Upper lobe of left lung (tissue), 6 donors: ENCODE measurements at regions not wholly inside any gene's neighbourhood (a gene's known extent, or its start where the extent isn't known, plus 50 kb on each side); places are given as distances from the start of the nearest gene placed in this dataset.
"Not testable (repeated sequence)": the region's sequence is repeated elsewhere in the genome, so short reads cannot be mapped to it uniquely, and the experiment has no call there.

Experiments used
- ATAC-seq, 2 donors: fragments of 200-7000 bp; cut with Tn5 transposase; one replicate each; pipeline ENCODE4 v1.9.1; 2022; ENCODE audit warnings: mild to moderate bottlenecking in 2 of 2, moderate library complexity in 2 of 2; ENCODE audit not compliant: low FRiP score in 2 of 2
- DNase-seq, 2 donors: peaks; one replicate each; pipeline ENCODE4 v3.0.0-alpha.2; 2019 to 2020
- H3K27ac ChIP-seq, 4 donors: fragments of 200-600 bp; sonication (generic); one replicate each; pipeline ENCODE4 v1.5.1; 2016 to 2019
- H3K27me3 ChIP-seq, 4 donors: fragments of 200-600 bp; sonication (generic); one replicate each; pipeline ENCODE4 v1.5.1; 2017 to 2019
- H3K36me3 ChIP-seq, 4 donors: fragments of 200-600 bp; sonication (generic); one replicate each; pipeline ENCODE4 v1.5.1; 2016 to 2019
- H3K4me1 ChIP-seq, 4 donors: fragments of 200-600 bp; sonication (generic); one replicate each; pipeline ENCODE4 v1.5.1; 2018 to 2019
- H3K4me3 ChIP-seq, 4 donors: fragments of 200-600 bp; sonication (generic); one replicate each; pipeline ENCODE4 v1.5.1; 2017 to 2019; ENCODE audit warnings: mild to moderate bottlenecking in 2 of 4, moderate library complexity in 1 of 4
- H3K9me3 ChIP-seq, 4 donors: fragments of 200-600 bp; sonication (generic); one replicate each; pipeline ENCODE4 v1.5.1; 2018 to 2019
- EP300 ChIP-seq, 4 donors: sonication (generic); formaldehyde crosslinking; IDR thresholded peaks; one replicate each; pipeline ENCODE4 v1.5.1; 2017; ENCODE audit warnings: antibody characterized with exemption in 4 of 4, control low read depth in 2 of 4
- POLR2A ChIP-seq, 4 donors: fragments of 450-650 bp; IDR thresholded peaks; one replicate each; pipeline ENCODE4 v1.5.1; 2016 to 2017; ENCODE audit warnings: antibody characterized with exemption in 4 of 4, mild to moderate bottlenecking in 2 of 4
- POLR2AphosphoS5 ChIP-seq, 2 donors: sonication (generic); formaldehyde crosslinking; IDR thresholded peaks; one replicate each; pipeline ENCODE4 v1.5.1; 2017; ENCODE audit warnings: antibody characterized with exemption in 2 of 2
- WGBS, 2 donors: methylation state at CpG; one replicate each; pipeline ENCODE4 v1.1.5; 2017 to 2018; 5-methylcytosine and 5-hydroxymethylcytosine counted together
- TF ChIP-seq, protein P1 (sequence below), 6 experiments: fragments of 450-650 bp in 4 of 6; fragments of 200-600 bp in 2 of 6; sonication (generic) in 2 of 6; IDR thresholded peaks; one replicate each; pipeline ENCODE4 v1.5.1; 2016 to 2019; ENCODE audit warnings: antibody characterized with exemption in 6 of 6
- donor health status: DM: no; HTN: no; CAD: no; lungs with moderate emphysema.
- donor health status: DM: no; HTN: yes; CAD: no; lungs with severe emphysema.

DNA sequence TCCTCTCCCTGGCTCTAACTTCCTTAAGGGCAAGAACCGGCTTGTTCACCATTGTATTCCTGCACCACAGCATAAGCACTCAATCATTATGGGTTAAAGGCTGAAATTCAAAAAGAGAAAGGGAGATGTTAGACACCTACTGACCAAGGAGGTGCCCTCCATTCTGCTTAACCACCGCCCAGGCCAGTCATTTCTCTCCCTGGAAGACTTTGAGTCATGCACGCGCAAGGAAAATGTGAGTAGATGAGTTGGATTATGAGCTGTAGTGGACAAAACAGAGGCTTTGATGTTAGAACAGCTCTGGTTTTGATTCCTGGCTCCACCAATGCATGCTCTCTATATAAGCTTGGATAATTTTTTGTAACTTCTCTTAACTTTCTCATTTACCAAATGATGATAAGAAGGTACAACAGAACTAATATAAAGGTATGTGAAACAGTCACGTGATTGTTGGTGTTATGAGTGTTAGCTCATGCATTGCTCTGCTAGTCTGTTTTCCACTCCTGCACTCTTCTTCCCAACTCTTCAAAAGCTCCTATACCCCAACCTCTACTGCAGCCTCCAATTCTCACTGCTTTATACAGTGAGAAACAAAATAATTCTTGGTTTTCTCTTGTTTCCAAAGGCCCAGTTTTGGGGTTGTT lies 148.4 kb upstream of the ATP11B start:
- Histone ChIP-seq H3K36me3 (no peaks in the 10 kb centered on the region), H3K27me3 (no peaks in the 10 kb centered on the region), H3K27ac (no peak overlapping the region), H3K4me1 (no peaks in the 10 kb centered on the region), H3K4me3 (no peak overlapping the region), H3K9me3 (no peaks in the 10 kb centered on the region)
- no peak for ATAC-seq
- DNase-seq: no peak
- TF ChIP-seq POLR2AphosphoS5 (IDR thresholded peaks at IDR 0.05): no peak
- no peak for TF ChIP-seq EP300 (IDR thresholded peaks at IDR 0.05)
- 86 to 90% methylated on average over 5 of the region's 5 CpGs for WGBS, 2 donors

DNA sequence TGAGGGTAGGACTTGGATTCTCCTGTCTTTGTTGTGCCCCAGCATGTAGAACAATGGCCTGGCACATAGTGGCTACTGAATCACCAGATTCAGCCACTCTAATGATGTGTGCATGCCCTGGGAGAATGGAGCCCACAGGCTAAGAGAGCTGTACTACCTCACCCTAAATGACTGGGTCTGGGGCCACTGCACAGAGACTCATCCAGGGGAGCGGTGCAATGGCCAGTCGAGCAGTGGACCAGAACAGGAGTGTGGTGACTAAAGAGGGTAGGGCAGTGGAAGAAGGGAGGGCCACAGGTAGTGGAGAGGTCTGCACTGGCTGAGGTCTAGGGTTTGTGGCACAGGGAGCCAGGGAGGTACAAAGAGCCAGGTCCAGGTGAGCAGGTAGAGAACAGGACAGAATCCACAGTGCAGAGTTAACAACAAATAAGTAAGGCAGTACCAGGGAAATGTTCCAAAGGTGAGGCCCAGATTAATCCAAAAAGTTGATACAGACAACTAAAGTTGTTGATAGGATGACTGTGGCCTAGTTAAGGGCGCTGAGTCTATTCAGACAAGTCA lies 142.7 kb upstream of the ATP11B start:
- WGBS, 2 donors: 86% methylated on average over 3 of the region's 3 CpGs
- H3K4me1 ChIP-seq: no peaks in the 10 kb centered on the region
- peak in 1 of 2 donors; percentile 53 for ATAC-seq

DNA sequence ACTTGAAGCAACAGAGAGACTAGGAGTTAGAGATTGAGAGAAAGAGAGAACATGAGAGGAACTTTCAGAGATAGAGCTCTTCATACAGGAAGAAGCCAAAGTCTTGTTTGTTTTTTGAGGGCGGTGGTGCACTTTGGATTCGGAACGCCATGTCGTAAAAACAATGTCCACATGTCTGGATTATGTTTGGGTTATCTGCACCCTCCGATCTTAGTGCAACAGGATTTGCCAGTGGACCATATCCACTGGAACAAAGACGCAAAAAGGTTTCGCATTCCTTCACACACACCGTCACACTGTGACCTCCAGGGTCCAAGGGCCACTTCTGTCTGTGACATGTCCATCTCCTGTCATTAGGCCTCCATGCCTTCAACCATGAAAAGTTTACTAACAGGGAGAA lies 141.8 kb upstream of the ATP11B start:
- no peaks in the 10 kb centered on the region for H3K36me3 ChIP-seq
- H3K27me3 ChIP-seq: no peaks in the 10 kb centered on the region
- no peak for DNase-seq
- no peak for ATAC-seq
- TF ChIP-seq EP300 (IDR thresholded peaks at IDR 0.05) (no peak), POLR2A (IDR thresholded peaks at IDR 0.05) (no peak), POLR2AphosphoS5 (IDR thresholded peaks at IDR 0.05) (no peak)
- TF ChIP-seq, protein P1, sequence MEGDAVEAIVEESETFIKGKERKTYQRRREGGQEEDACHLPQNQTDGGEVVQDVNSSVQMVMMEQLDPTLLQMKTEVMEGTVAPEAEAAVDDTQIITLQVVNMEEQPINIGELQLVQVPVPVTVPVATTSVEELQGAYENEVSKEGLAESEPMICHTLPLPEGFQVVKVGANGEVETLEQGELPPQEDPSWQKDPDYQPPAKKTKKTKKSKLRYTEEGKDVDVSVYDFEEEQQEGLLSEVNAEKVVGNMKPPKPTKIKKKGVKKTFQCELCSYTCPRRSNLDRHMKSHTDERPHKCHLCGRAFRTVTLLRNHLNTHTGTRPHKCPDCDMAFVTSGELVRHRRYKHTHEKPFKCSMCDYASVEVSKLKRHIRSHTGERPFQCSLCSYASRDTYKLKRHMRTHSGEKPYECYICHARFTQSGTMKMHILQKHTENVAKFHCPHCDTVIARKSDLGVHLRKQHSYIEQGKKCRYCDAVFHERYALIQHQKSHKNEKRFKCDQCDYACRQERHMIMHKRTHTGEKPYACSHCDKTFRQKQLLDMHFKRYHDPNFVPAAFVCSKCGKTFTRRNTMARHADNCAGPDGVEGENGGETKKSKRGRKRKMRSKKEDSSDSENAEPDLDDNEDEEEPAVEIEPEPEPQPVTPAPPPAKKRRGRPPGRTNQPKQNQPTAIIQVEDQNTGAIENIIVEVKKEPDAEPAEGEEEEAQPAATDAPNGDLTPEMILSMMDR (IDR thresholded peaks at IDR 0.05): no peak
- H3K9me3 ChIP-seq: no peaks in the 10 kb centered on the region
- 83 to 90% methylated on average over 8 of the region's 8 CpGs for WGBS, 2 donors
- no peaks in the 10 kb centered on the region for H3K4me1 ChIP-seq
- no peak overlapping the region for H3K4me3 ChIP-seq
- no peak overlapping the region for H3K27ac ChIP-seq

More for the DNA sequence above, 142.7 kb upstream of the ATP11B start:
- TF ChIP-seq EP300 (IDR thresholded peaks at IDR 0.05): no peak
- no peak for TF ChIP-seq POLR2AphosphoS5 (IDR thresholded peaks at IDR 0.05)
- TF ChIP-seq, protein P1 (IDR thresholded peaks at IDR 0.05): no peak
- TF ChIP-seq POLR2A (IDR thresholded peaks at IDR 0.05): no peak
- DNase-seq: no peak
- H3K4me3 ChIP-seq: no peak overlapping the region
- no peaks in the 10 kb centered on the region for H3K36me3 ChIP-seq
- no peaks in the 10 kb centered on the region for H3K9me3 ChIP-seq
- H3K27me3 ChIP-seq: no peaks in the 10 kb centered on the region
- no peak overlapping the region for H3K27ac ChIP-seq

DNA sequence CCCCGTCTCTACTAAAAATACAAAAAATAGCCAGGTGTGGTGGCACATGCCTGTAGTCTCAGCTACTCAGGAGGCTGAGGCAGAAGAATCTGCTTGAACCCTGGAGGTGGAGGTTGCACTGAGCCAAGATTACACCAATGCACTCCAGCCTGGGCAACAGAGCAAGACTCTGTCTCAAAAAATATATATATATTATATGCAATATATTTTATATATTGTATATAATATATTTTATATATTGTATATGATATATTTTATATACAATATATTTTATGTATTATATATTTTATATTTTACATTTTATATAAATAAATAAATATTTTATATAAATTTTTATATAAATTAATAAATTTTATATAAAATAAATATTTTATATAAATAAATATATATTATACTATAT lies 140.2 kb upstream of the ATP11B start:
- WGBS, 2 donors: 94 to 100% methylated on average over 1 of the region's 1 CpG
- H3K9me3 ChIP-seq, H3K27me3 ChIP-seq, H3K36me3 ChIP-seq, DNase-seq, H3K27ac ChIP-seq, ATAC-seq, H3K4me1 ChIP-seq, H3K4me3 ChIP-seq: not testable (repeated sequence)

DNA sequence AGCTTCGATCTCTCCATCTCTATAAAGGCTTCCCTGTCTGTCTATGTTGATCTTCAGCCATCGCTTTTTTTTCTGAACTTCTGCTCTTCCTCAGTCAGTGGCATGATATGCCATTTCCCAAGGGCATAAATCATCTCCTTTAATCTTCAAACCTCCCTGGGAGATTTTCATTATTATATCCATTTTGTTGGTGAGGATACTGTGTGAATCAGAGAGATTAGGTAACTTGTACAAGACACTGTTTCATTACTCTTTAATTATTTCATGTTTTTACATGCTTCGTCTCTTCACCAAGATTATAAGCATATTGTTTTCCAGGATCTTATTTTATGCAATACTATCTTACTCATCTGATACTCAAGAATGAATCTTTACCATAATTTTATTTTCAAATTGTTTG lies 124.8 kb upstream of the ATP11B start:
- Histone ChIP-seq H3K4me1 (no peaks in the 10 kb centered on the region), H3K4me3 (no peak overlapping the region), H3K27me3 (no peaks in the 10 kb centered on the region), H3K36me3 (no peaks in the 10 kb centered on the region), H3K27ac (no peak overlapping the region), H3K9me3 (no peaks in the 10 kb centered on the region)
- DNase-seq (no peak), ATAC-seq (no peak)
- TF ChIP-seq, protein P1 (IDR thresholded peaks at IDR 0.05): no peak
- TF ChIP-seq POLR2AphosphoS5 (IDR thresholded peaks at IDR 0.05) (no peak), EP300 (IDR thresholded peaks at IDR 0.05) (no peak), POLR2A (IDR thresholded peaks at IDR 0.05) (no peak)
- 88 to 96% methylated on average over 3 of the region's 3 CpGs for WGBS, 2 donors

DNA sequence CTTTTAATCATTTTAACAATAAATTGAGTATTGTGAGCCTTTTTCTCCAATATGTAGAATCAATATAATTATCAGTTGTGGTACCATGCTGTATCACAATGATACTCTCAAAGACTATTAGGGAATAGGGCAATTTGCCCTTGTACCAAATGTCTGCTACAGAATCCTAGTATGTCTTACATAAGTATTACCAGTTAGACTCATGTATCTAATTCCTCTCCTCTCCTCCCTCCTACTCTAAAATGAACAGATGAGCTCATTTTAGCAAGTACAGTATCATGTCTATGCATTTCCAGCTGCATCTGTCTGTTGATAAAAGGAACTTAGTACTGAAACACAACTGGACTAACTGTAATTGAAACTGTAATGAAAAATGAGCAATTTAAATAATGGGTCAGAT lies 124.3 kb upstream of the ATP11B start:
- no peak for ATAC-seq

More for the DNA sequence above, 124.3 kb upstream of the ATP11B start:
- no peaks in the 10 kb centered on the region for H3K36me3 ChIP-seq
- DNase-seq: no peak
- TF ChIP-seq POLR2A (IDR thresholded peaks at IDR 0.05) (no peak), POLR2AphosphoS5 (IDR thresholded peaks at IDR 0.05) (no peak), EP300 (IDR thresholded peaks at IDR 0.05) (no peak)
- TF ChIP-seq, protein P1 (IDR thresholded peaks at IDR 0.05): no peak
- H3K4me1 ChIP-seq: no peaks in the 10 kb centered on the region
- no peaks in the 10 kb centered on the region for H3K9me3 ChIP-seq
- H3K4me3 ChIP-seq: no peak overlapping the region
- H3K27ac ChIP-seq: no peak overlapping the region
- H3K27me3 ChIP-seq: no peaks in the 10 kb centered on the region
